ENCODE measurements at regions not wholly inside any gene's neighbourhood (a gene's known extent, or its start where the extent isn't known, plus 50 kb on each side); places are given as distances from the start of the nearest gene placed in this dataset.

DNA sequence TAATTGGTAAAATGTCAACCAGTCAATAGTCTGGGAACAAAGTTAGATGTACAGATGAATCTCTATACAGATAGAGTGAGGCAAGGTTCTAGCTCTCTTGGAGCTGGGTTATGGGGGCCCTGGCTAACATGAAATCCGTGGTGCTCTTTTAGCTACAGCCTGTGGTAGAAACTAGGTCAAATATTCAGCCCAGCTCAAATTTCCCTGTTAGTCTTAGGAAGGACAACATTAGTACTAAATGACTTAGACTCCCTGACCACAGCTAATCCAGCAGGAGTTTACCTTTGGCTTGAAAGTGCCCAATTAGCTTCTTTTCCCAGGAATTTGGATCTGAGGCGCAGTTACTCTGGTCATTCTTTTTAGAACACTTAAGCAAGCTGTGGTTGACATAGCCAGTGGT, 170.5 kb downstream of the DMRTA1 start:
- H3K27ac Mint-ChIP-seq = no peak overlapping the region
- no peak for DNase-seq

DNA sequence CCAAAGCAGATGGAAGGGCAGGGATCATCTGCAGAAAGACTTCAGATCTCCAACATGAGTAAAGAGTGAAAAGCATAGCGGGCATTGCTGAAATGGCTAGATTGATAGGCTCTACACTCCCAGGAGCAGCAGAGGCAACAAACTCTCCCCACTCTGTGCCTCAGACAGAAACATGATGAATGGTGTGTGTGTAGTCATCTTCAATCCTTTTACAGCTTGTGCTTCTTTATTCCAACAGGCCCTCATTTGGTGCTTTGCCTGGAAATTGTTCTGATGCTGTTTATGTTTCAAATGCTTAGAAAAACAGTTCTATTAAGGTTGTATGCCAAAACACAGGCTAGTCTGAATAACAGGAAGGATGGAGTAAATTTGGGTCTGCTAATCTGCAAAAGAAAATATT, 176.2 kb downstream of the DMRTA1 start:
- no peak for DNase-seq
- Histone ChIP-seq H3K9me3 (ENCODE audit: control insufficient read depth in 2 of 2, low read length in 2 of 2) (no peaks in the 10 kb centered on the region), H3K27ac (ENCODE audit: insufficient read depth, low read length, poor library complexity, severe bottlenecking) (no peak overlapping the region), H3K36me3 (ENCODE audit: control insufficient read depth, insufficient read depth, low read length) (no peaks in the 10 kb centered on the region), H3K27me3 (ENCODE audit: control insufficient read depth, insufficient read depth, low read length) (no peaks in the 10 kb centered on the region), H3K4me1 (ENCODE audit: control insufficient read depth, insufficient read depth, low read length, poor library complexity, severe bottlenecking) (no peaks in the 10 kb centered on the region), H3K4me3 (ENCODE audit: low read depth, low read length) (no peak overlapping the region)
- H3K9me3 Mint-ChIP-seq = peaks cover 0 to 5% (median 3%) of the 10 kb centered on the region in 7 donors
- H3K27me3 Mint-ChIP-seq = no peaks in the 10 kb centered on the region
- no peak for ATAC-seq (ENCODE audit: low read depth in 2 of 2)
- no peak overlapping the region for H3K27ac Mint-ChIP-seq
- no peaks in the 10 kb centered on the region for H3K4me1 Mint-ChIP-seq
- no peaks in the 10 kb centered on the region for H3K36me3 Mint-ChIP-seq
- H3K4me3 Mint-ChIP-seq = no peak overlapping the region

More for the DNA sequence above, 170.5 kb downstream of the DMRTA1 start:
- H3K4me3 Mint-ChIP-seq = no peak overlapping the region
- H3K27me3 ChIP-seq (ENCODE audit: control insufficient read depth, insufficient read depth, low read length) = no peaks in the 10 kb centered on the region
- H3K36me3 Mint-ChIP-seq = no peaks in the 10 kb centered on the region
- H3K27me3 Mint-ChIP-seq = no peaks in the 10 kb centered on the region
- H3K4me3 ChIP-seq (ENCODE audit: low read depth, low read length) = no peak overlapping the region
- H3K27ac ChIP-seq (ENCODE audit: insufficient read depth, low read length, poor library complexity, severe bottlenecking) = no peak overlapping the region
- H3K4me1 ChIP-seq (ENCODE audit: control insufficient read depth, insufficient read depth, low read length, poor library complexity, severe bottlenecking) = no peaks in the 10 kb centered on the region
- no peaks in the 10 kb centered on the region for H3K4me1 Mint-ChIP-seq
- H3K9me3 ChIP-seq (ENCODE audit: control insufficient read depth in 2 of 2, low read length in 2 of 2) = peaks cover 0 to 3% of the 10 kb centered on the region in 2 experiments
- no peak for ATAC-seq (ENCODE audit: low read depth in 2 of 2)
- H3K36me3 ChIP-seq (ENCODE audit: control insufficient read depth, insufficient read depth, low read length) = no peaks in the 10 kb centered on the region
- H3K9me3 Mint-ChIP-seq = peaks cover 0 to 8% (median 4%) of the 10 kb centered on the region in 7 donors

DNA sequence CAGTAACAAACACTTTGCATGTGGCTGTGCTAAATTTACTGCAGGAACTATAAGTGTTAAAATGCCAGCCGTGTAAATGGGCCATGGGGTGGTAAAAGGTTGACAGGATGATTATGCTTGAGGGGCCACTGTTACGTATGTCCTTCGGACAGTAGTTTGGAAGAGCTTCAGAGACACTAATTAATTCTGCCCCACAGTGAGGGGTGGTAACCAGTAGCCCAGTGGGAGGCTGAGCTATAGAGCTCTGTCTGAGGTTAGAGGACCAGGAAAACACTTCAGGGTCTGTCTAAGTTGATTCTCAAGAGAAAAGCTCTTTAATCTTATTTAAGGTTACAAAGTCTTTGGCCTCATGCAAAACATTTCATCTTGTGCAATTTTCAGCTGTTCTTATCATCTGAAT, 176.6 kb downstream of the DMRTA1 start:
- no peak for ATAC-seq (ENCODE audit: low read depth in 2 of 2)
- H3K9me3 Mint-ChIP-seq = peaks cover 0 to 5% (median 3%) of the 10 kb centered on the region in 7 donors
- no peaks in the 10 kb centered on the region for H3K36me3 Mint-ChIP-seq
- Histone ChIP-seq H3K27me3 (ENCODE audit: control insufficient read depth, insufficient read depth, low read length) (no peaks in the 10 kb centered on the region), H3K4me3 (ENCODE audit: low read depth, low read length) (no peak overlapping the region), H3K4me1 (ENCODE audit: control insufficient read depth, insufficient read depth, low read length, poor library complexity, severe bottlenecking) (no peaks in the 10 kb centered on the region), H3K27ac (ENCODE audit: insufficient read depth, low read length, poor library complexity, severe bottlenecking) (no peak overlapping the region), H3K9me3 (ENCODE audit: control insufficient read depth in 2 of 2, low read length in 2 of 2) (no peaks in the 10 kb centered on the region), H3K36me3 (ENCODE audit: control insufficient read depth, insufficient read depth, low read length) (no peaks in the 10 kb centered on the region)
- no peak overlapping the region for H3K4me3 Mint-ChIP-seq
- H3K4me1 Mint-ChIP-seq = no peaks in the 10 kb centered on the region
- no peak for DNase-seq
- H3K27ac Mint-ChIP-seq = no peak overlapping the region
- H3K27me3 Mint-ChIP-seq = no peaks in the 10 kb centered on the region

GRCh38 chr9:22625540-22625939, 178.9 kb downstream of the DMRTA1 start:
- Histone ChIP-seq H3K27me3 (ENCODE audit: control insufficient read depth, insufficient read depth, low read length) (no peaks in the 10 kb centered on the region), H3K27ac (ENCODE audit: insufficient read depth, low read length, poor library complexity, severe bottlenecking) (no peak overlapping the region), H3K9me3 (ENCODE audit: control insufficient read depth in 2 of 2, low read length in 2 of 2) (no peaks in the 10 kb centered on the region), H3K4me3 (ENCODE audit: low read depth, low read length) (no peak overlapping the region), H3K4me1 (ENCODE audit: control insufficient read depth, insufficient read depth, low read length, poor library complexity, severe bottlenecking) (no peaks in the 10 kb centered on the region), H3K36me3 (ENCODE audit: control insufficient read depth, insufficient read depth, low read length) (no peaks in the 10 kb centered on the region)
- Mint-ChIP-seq H3K36me3 (no peaks in the 10 kb centered on the region), H3K4me1 (peaks cover 0 to 4% (median 0%) of the 10 kb centered on the region in 4 donors), H3K27me3 (no peaks in the 10 kb centered on the region), H3K4me3 (no peak overlapping the region), H3K9me3 (peaks cover 0 to 5% (median 4%) of the 10 kb centered on the region in 7 donors), H3K27ac (no peak overlapping the region)
- ATAC-seq (ENCODE audit: low read depth in 2 of 2) (no peak), DNase-seq (no peak)

DNA sequence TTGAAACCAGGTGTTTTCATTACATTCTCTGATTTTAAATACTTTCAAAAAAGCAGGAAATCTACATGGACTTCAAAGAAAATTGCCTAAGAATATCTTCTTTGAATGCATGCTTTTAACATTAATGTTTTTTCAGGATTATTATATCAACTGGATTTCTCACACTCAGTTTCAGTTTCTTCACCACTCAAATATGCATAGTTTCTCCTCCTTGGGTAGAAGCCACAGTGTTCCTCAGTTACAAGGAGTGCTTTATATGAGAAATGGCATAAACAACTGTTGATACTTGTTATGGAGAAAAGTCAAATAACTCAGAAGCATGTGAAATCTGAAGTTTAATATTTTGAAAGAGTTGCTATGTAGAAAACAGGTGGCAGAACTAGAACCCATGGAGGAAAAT, 196.9 kb downstream of the DMRTA1 start:
- H3K4me3 Mint-ChIP-seq = no peak overlapping the region
- Histone ChIP-seq H3K9me3 (ENCODE audit: control insufficient read depth in 2 of 2, low read length in 2 of 2) (no peaks in the 10 kb centered on the region), H3K4me3 (ENCODE audit: low read depth, low read length) (no peak overlapping the region), H3K27me3 (ENCODE audit: control insufficient read depth, insufficient read depth, low read length) (no peaks in the 10 kb centered on the region), H3K27ac (ENCODE audit: insufficient read depth, low read length, poor library complexity, severe bottlenecking) (no peak overlapping the region), H3K36me3 (ENCODE audit: control insufficient read depth, insufficient read depth, low read length) (no peaks in the 10 kb centered on the region), H3K4me1 (ENCODE audit: control insufficient read depth, insufficient read depth, low read length, poor library complexity, severe bottlenecking) (no peaks in the 10 kb centered on the region)
- no peaks in the 10 kb centered on the region for H3K27me3 Mint-ChIP-seq
- no peak overlapping the region for H3K27ac Mint-ChIP-seq
- DNase-seq (no peak), ATAC-seq (ENCODE audit: low read depth in 2 of 2) (no peak)
- H3K9me3 Mint-ChIP-seq = peaks cover 0 to 6% (median 2%) of the 10 kb centered on the region in 7 donors
- H3K36me3 Mint-ChIP-seq = no peaks in the 10 kb centered on the region
- H3K4me1 Mint-ChIP-seq = no peaks in the 10 kb centered on the region

DNA sequence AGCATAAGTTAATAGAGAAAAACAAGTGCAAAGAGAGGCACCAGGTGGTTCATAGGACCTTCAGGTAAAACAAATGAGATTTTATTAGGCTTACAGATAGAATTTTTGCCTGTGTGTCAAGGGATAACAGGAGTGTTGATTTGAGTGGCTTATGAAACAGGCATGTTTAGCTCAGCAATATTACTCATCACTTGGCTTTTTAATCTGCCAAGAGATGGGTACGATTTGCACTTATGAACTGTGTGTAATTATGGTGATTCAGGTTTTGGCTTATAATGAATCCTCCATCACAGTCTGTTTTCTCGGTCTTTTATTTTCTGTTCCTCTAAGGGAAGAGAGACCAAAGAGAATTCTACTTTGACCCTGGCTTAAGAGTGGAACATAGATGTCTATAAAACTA, 199.3 kb downstream of the DMRTA1 start:
- Histone ChIP-seq H3K27ac (ENCODE audit: insufficient read depth, low read length, poor library complexity, severe bottlenecking) (no peak overlapping the region), H3K9me3 (ENCODE audit: control insufficient read depth in 2 of 2, low read length in 2 of 2) (no peaks in the 10 kb centered on the region), H3K4me3 (ENCODE audit: low read depth, low read length) (no peak overlapping the region), H3K4me1 (ENCODE audit: control insufficient read depth, insufficient read depth, low read length, poor library complexity, severe bottlenecking) (no peaks in the 10 kb centered on the region), H3K36me3 (ENCODE audit: control insufficient read depth, insufficient read depth, low read length) (no peaks in the 10 kb centered on the region), H3K27me3 (ENCODE audit: control insufficient read depth, insufficient read depth, low read length) (no peaks in the 10 kb centered on the region)
- no peaks in the 10 kb centered on the region for H3K36me3 Mint-ChIP-seq
- no peak for ATAC-seq (ENCODE audit: low read depth in 2 of 2)
- H3K4me3 Mint-ChIP-seq = no peak overlapping the region
- no peaks in the 10 kb centered on the region for H3K27me3 Mint-ChIP-seq
- no peak overlapping the region for H3K27ac Mint-ChIP-seq
- H3K4me1 Mint-ChIP-seq = no peaks in the 10 kb centered on the region
- no peak for DNase-seq
- peaks cover 0 to 5% (median 3%) of the 10 kb centered on the region in 7 donors for H3K9me3 Mint-ChIP-seq

DNA sequence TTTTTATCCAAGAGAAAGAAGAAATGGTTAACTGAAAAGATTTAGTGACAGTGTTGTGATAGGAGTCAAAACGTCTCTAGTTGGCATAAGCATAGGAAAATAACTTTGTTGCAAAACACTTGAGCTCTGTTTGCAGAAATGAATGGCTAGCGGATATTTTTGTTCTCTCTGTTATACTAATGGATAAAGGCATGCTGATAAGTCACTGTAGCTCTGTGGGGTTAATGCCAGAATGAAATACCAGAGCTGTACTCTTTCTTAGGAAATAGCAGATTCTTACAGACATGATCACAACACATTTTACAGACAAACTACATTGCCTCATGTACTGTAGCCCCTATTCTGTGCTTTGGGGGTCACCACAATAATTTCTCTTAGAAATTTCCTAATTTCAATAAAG, 202.8 kb downstream of the DMRTA1 start:
- DNase-seq = no peak
- no peak overlapping the region for H3K4me3 Mint-ChIP-seq
- no peaks in the 10 kb centered on the region for H3K4me1 Mint-ChIP-seq
- H3K4me3 ChIP-seq (ENCODE audit: low read depth, low read length) = no peak overlapping the region
- ATAC-seq (ENCODE audit: low read depth in 2 of 2) = no peak
- H3K9me3 Mint-ChIP-seq = peaks cover 0 to 8% (median 2%) of the 10 kb centered on the region in 7 donors
- H3K27ac Mint-ChIP-seq = no peak overlapping the region
- no peaks in the 10 kb centered on the region for H3K27me3 Mint-ChIP-seq
- H3K36me3 ChIP-seq (ENCODE audit: control insufficient read depth, insufficient read depth, low read length) = no peaks in the 10 kb centered on the region
- no peaks in the 10 kb centered on the region for H3K27me3 ChIP-seq (ENCODE audit: control insufficient read depth, insufficient read depth, low read length)
- H3K27ac ChIP-seq (ENCODE audit: insufficient read depth, low read length, poor library complexity, severe bottlenecking) = no peak overlapping the region
- H3K36me3 Mint-ChIP-seq = no peaks in the 10 kb centered on the region
- no peaks in the 10 kb centered on the region for H3K9me3 ChIP-seq (ENCODE audit: control insufficient read depth in 2 of 2, low read length in 2 of 2)
- H3K4me1 ChIP-seq (ENCODE audit: control insufficient read depth, insufficient read depth, low read length, poor library complexity, severe bottlenecking) = no peaks in the 10 kb centered on the region

DNA sequence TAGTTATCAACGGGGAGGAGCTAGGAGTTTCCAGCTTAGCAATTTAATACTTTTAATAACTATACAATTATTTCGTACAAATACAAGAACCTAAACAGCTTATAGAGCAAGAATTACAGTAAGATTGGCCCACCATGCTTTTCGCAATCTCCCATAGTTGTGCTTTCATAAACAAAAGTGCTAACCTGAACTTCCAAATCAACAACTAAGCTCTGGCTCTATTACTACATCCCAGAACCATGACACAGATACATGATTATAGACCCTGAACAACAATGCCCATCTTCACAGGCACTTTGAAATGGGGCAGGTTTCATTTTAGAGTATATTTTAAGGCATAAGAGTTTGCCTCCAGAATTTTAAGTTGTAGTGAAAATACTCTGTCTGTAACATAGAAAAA, 203.5 kb downstream of the DMRTA1 start:
- Mint-ChIP-seq H3K4me1 (no peaks in the 10 kb centered on the region), H3K4me3 (no peak overlapping the region), H3K27me3 (no peaks in the 10 kb centered on the region), H3K9me3 (peaks cover 0 to 8% (median 2%) of the 10 kb centered on the region in 7 donors), H3K27ac (no peak overlapping the region), H3K36me3 (no peaks in the 10 kb centered on the region)
- no peak for DNase-seq
- ATAC-seq (ENCODE audit: low read depth in 2 of 2) = no peak
- Histone ChIP-seq H3K9me3 (ENCODE audit: control insufficient read depth in 2 of 2, low read length in 2 of 2) (no peaks in the 10 kb centered on the region), H3K4me1 (ENCODE audit: control insufficient read depth, insufficient read depth, low read length, poor library complexity, severe bottlenecking) (no peaks in the 10 kb centered on the region), H3K4me3 (ENCODE audit: low read depth, low read length) (no peak overlapping the region), H3K36me3 (ENCODE audit: control insufficient read depth, insufficient read depth, low read length) (no peaks in the 10 kb centered on the region), H3K27ac (ENCODE audit: insufficient read depth, low read length, poor library complexity, severe bottlenecking) (no peak overlapping the region), H3K27me3 (ENCODE audit: control insufficient read depth, insufficient read depth, low read length) (no peaks in the 10 kb centered on the region)
